Caco-2 (cell line): ENCODE measurements at regions not wholly inside any gene's neighbourhood (a gene's known extent, or its start where the extent isn't known, plus 50 kb on each side); places are given as distances from the start of the nearest gene placed in this dataset.

Experiments used
- BruUV-seq: library from RNA; stranded (reverse); fragments of 400-500 nt; replicated peaks from 2 replicates; lab custom pipeline; 2021; lab: Mats Ljungman, UMichigan
- CTCF ChIA-PET: fragments of 300-600 bp; sonication (Branson Sonifier 250); formaldehyde crosslinking; loops from one replicate; lab custom pipeline; 2022; ENCODE audit warnings: antibody characterized with exemption; lab: Charles Lee
- POLR2A ChIA-PET: fragments of 300-600 bp; sonication (Branson Sonifier 250); formaldehyde crosslinking; loops from one replicate; lab custom pipeline; 2022; ENCODE audit warnings: antibody characterized with exemption; lab: Charles Lee
- DNase-seq, 2 experiments: peaks; one replicate each; pipeline versions ENCODE4 v3.0.0 to v3.0.0-alpha.2; 2020 to 2022
- H3K27me3 ChIP-seq: replicated peaks from 2 replicates; pipeline ENCODE4 v1.6.0; 2011; ENCODE audit warnings: low read length; ENCODE audit not compliant: control insufficient read depth, insufficient read depth
- H3K36me3 ChIP-seq: 2 replicates; pipeline ENCODE4 v1.5.1; 2011; ENCODE audit warnings: low read length; ENCODE audit not compliant: control insufficient read depth, insufficient read depth
- H3K4me1 ChIP-seq: fragments of 250-450 bp; sonication (Bioruptor Pico); 2 replicates; pipeline ENCODE4 v1.5.1; 2020; ENCODE audit warnings: mild to moderate bottlenecking
- H3K4me3 ChIP-seq: 2 replicates; pipeline ENCODE4 v1.5.1; 2011; ENCODE audit warnings: low read depth, mild to moderate bottlenecking, control low read depth, low read length
- H3K9me3 ChIP-seq: fragments of 250-450 bp; sonication (Bioruptor Pico); 2 replicates; pipeline ENCODE4 v1.5.1; 2020; ENCODE audit warnings: mild to moderate bottlenecking, moderate library complexity
- H3K27ac Mint-ChIP-seq: one replicate; pipeline ENCODE4 v1.8.0; 2022; ENCODE audit warnings: mixed read lengths; ENCODE audit not compliant: unreplicated experiment
- H3K27me3 Mint-ChIP-seq: one replicate; pipeline ENCODE4 v1.8.0; 2022; ENCODE audit warnings: mixed read lengths; ENCODE audit not compliant: insufficient read depth, unreplicated experiment
- H3K36me3 Mint-ChIP-seq: one replicate; pipeline ENCODE4 v1.8.0; 2022; ENCODE audit warnings: mild to moderate bottlenecking, mixed read lengths; ENCODE audit not compliant: insufficient read depth, unreplicated experiment
- H3K4me1 Mint-ChIP-seq: one replicate; pipeline ENCODE4 v1.8.0; 2022; ENCODE audit warnings: low read depth, mixed read lengths; ENCODE audit not compliant: unreplicated experiment
- H3K4me3 Mint-ChIP-seq: one replicate; pipeline ENCODE4 v1.8.0; 2022; ENCODE audit warnings: mild to moderate bottlenecking, moderate library complexity, mixed read lengths; ENCODE audit not compliant: unreplicated experiment
- H3K9me3 Mint-ChIP-seq: one replicate; pipeline ENCODE4 v1.8.0; 2022; ENCODE audit warnings: mixed read lengths; ENCODE audit not compliant: unreplicated experiment
- CTCF ChIP-seq, 2 experiments: fragments of 200-600 bp in 1 of 2; IDR thresholded peaks; 1 replicate in 1 of 2; 2 replicates in 1 of 2; pipeline versions ENCODE4 v1.5.1 to v1.8.0; 2011 to 2022; ENCODE audit warnings: antibody characterized with exemption in 1 of 2, control low read depth in 1 of 2, inconsistent platforms in 1 of 2, low read depth in 1 of 2, low read length in 1 of 2, mild to moderate bottlenecking in 1 of 2, moderate library complexity in 1 of 2; ENCODE audit not compliant: insufficient read depth in 1 of 2, severe bottlenecking in 1 of 2, unreplicated experiment in 1 of 2
- intact Hi-C: fragments of 100-400 bp; cut with micrococcal nuclease; formaldehyde crosslinking; loops from one replicate; pipeline ENCODE4 v1.10.0; 2022; ENCODE audit not compliant: unreplicated experiment

DNA sequence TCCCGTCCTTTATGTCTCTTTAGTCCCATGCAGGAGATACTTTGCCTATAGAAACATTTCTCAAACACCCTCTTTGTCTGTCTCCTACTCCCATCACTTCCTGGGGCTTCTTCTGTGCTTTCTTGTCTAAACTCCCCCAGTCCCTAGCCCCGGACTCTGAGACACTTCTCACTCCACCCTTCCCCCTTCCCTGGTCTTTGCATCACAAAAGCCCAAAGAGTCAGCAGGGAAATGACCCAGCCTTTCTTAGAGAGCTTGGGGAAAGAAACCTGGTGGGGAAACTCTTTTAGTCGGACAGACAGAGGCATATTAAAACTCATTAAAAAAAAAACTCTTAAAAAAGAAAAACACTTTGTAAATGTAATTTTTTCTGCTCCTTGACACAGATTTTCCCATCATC, 211.2 kb downstream of the TJP1 start:
- H3K36me3 ChIP-seq: no peaks in the 10 kb centered on the region
- H3K27ac Mint-ChIP-seq: no peak overlapping the region

GRCh38 chr15:29601811-29602210, 220.5 kb downstream of the TJP1 start:
- no TSS peak for BruUV-seq
- H3K36me3 ChIP-seq: no peaks in the 10 kb centered on the region
- no peaks in the 10 kb centered on the region for H3K36me3 Mint-ChIP-seq
- no peak overlapping the region for H3K4me3 ChIP-seq
- H3K9me3 Mint-ChIP-seq: no peaks in the 10 kb centered on the region
- H3K4me3 Mint-ChIP-seq: no peak overlapping the region
- DNase-seq: no peak
- no peaks in the 10 kb centered on the region for H3K27me3 Mint-ChIP-seq
- 0 out of 2 replicates have a peak, but pooled peaks cover 2% of the 10 kb centered on the region for H3K27me3 ChIP-seq
- ChIA-PET CTCF (no interaction called here), POLR2A (no interaction called here)
- no peaks in the 10 kb centered on the region for H3K4me1 Mint-ChIP-seq
- no peaks in the 10 kb centered on the region for H3K4me1 ChIP-seq
- no peaks in the 10 kb centered on the region for H3K9me3 ChIP-seq
- no peak overlapping the region for H3K27ac Mint-ChIP-seq
- TF ChIP-seq CTCF (IDR thresholded peaks at IDR 0.05; ENCODE audit: insufficient read depth in 1 of 2, low read depth in 1 of 2, low read length in 1 of 2, severe bottlenecking in 1 of 2, unreplicated experiment in 1 of 2): no peak
- intact Hi-C loops: no loop called here

More for the DNA sequence above, 211.2 kb downstream of the TJP1 start:
- TF ChIP-seq CTCF (IDR thresholded peaks at IDR 0.05; ENCODE audit: insufficient read depth in 1 of 2, low read depth in 1 of 2, low read length in 1 of 2, severe bottlenecking in 1 of 2, unreplicated experiment in 1 of 2): no peak
- H3K27me3 Mint-ChIP-seq: peaks cover 16% of the 10 kb centered on the region
- H3K4me3 ChIP-seq: no peak overlapping the region
- DNase-seq: no peak
- CTCF ChIA-PET: no interaction called here
- peaks cover 21% of the 10 kb centered on the region for H3K4me1 ChIP-seq
- no peaks in the 10 kb centered on the region for H3K36me3 Mint-ChIP-seq
- intact Hi-C loops: no loop called here
- peaks cover 7% of the 10 kb centered on the region for H3K4me1 Mint-ChIP-seq
- H3K9me3 ChIP-seq: no peaks in the 10 kb centered on the region
- H3K27me3 ChIP-seq: no peaks in the 10 kb centered on the region
- no peaks in the 10 kb centered on the region for H3K9me3 Mint-ChIP-seq
- no peak overlapping the region for H3K4me3 Mint-ChIP-seq
- POLR2A ChIA-PET: no interaction called here
- no TSS peak for BruUV-seq

GRCh38 chr15:29600262-29600661, 222.0 kb downstream of the TJP1 start:
- H3K4me1 Mint-ChIP-seq: no peaks in the 10 kb centered on the region
- Histone ChIP-seq H3K4me1 (peaks cover 5% of the 10 kb centered on the region; the same call in 1 of the 2 replicates), H3K36me3 (no peaks in the 10 kb centered on the region), H3K4me3 (no peak overlapping the region), H3K9me3 (no peaks in the 10 kb centered on the region), H3K27me3 (0 out of 2 replicates have a peak, but pooled peaks cover 2% of the 10 kb centered on the region)
- no peak for DNase-seq
- no peak overlapping the region for H3K27ac Mint-ChIP-seq
- no TSS peak for BruUV-seq
- no peak for TF ChIP-seq CTCF (IDR thresholded peaks at IDR 0.05; ENCODE audit: insufficient read depth in 1 of 2, low read depth in 1 of 2, low read length in 1 of 2, severe bottlenecking in 1 of 2, unreplicated experiment in 1 of 2)
- intact Hi-C loops: no loop called here
- no peaks in the 10 kb centered on the region for H3K27me3 Mint-ChIP-seq
- H3K9me3 Mint-ChIP-seq: no peaks in the 10 kb centered on the region
- ChIA-PET CTCF (interaction anchor here (0.7 to 1.0 kb wide), 2 partner anchors 14 to 148 kb away, joined by 3 to 4 read pairs; no protein-coding TSS in a partner anchor), POLR2A (no interaction called here)
- H3K4me3 Mint-ChIP-seq: no peak overlapping the region
- H3K36me3 Mint-ChIP-seq: no peaks in the 10 kb centered on the region
